Anterior cingulate cortex (tissue), 58 donors: ENCODE measurements at regions not wholly inside any gene's neighbourhood (a gene's known extent, or its start where the extent isn't known, plus 50 kb on each side); places are given as distances from the start of the nearest gene placed in this dataset.
"Not testable (repeated sequence)": the region's sequence is repeated elsewhere in the genome, so short reads cannot be mapped to it uniquely, and the experiment has no call there.

ENCODE experiments used
- DNase-seq, 58 donors: peaks; one replicate each; lab custom pipeline; 2025; lab: John Stamatoyannopoulos, UW

- no peak for DNase-seq
Measured at GRCh38 chr3:110575702-110576101, 495.9 kb upstream of the NECTIN3 start.

DNA sequence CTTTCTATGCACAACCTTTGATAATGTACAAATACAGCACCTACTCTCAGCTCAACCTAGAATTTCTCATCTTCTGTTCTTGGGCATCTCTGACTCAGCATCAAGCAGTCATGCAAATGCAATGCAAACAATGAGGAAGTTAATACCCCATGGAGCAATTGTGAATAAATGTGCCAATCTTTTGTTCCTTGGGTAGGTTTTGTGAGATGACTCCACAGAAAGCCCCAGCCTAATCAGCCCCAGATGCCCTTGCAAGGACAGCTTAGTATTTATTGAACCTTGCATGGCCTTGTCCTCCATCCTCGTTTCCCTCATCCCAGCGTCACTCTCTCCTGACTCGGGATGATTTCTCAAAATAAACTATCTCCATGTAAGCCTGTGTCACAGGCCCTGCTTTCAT is 494.7 kb upstream of the NECTIN3 start:
- DNase-seq, result no peak

GRCh38 chr3:110577854-110578253 is 493.8 kb upstream of the NECTIN3 start:
- no peak for DNase-seq

DNA sequence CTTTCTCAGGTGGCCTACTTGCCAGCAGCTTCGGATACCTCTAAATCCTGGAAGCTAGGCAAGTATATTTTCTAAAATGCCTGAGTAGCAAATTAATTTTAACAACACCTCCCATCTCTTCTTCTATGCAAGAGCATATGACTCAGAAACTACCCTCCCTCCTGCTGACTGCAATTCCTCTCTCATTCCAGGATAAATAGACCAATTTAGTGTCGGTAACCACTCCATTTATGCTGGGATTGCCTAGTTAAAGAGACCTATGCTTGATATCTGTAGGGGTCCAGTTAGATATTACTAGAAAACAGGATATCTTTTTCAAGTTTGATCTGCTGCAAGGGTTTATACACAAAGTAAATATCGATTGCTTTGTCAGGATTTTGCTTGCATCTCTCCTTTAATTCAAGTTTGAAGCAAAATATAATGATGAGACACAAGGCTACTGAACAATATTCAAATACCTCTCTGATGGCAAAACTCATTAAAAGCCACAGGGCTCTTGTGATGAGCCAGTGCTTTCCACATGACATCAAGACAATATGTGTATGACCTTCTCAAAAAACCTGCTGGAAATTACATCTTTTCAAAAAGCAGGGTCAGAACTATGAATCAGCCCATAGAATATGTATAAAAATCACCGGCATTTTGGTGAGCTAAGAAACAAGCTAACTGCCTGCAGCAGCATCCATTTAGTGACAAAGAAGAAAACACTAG is 491.6 kb upstream of the NECTIN3 start:
- DNase-seq, result no peak

- DNase-seq, result no peak
Measured at GRCh38 chr3:110583373-110583935, 488.2 kb upstream of the NECTIN3 start.

- no peak for DNase-seq
Measured at GRCh38 chr3:110588906-110589305, 482.7 kb upstream of the NECTIN3 start.

GRCh38 chr3:110589341-110589740 is 482.3 kb upstream of the NECTIN3 start:
- DNase-seq, result no peak

GRCh38 chr3:110593749-110594148 is 477.9 kb upstream of the NECTIN3 start:
- DNase-seq, result no peak

DNA sequence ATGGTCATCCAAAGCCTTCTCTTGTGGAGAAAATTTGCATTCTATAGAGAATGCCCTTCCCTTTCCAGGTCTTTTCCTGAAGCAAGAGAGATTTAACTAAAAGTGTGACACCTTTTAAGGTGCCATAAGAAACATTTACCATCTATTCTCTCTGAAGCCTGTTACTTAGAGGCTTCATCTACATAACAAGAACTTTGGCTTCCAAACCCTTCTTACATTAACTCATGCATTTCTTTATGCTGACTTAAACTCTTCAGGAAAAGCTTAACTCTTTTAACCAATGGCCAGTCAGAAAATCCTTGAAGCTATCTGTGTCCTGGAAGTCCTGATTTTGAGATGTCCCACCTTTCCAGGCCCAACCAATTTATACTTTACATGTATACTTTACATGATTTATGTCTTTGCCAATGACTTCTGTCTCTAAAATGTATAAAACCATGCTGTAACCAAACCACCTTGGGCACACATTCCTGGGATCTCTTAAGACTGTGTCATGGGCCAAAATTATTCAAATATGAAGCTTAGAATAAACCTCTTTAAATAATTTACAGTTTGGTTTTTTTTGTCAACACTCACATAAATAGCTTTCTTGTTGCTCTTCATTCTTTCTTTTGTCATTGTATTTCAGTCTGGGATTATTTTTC is 472.6 kb upstream of the NECTIN3 start:
- DNase-seq, result no peak

- DNase-seq, result no peak
Measured at GRCh38 chr3:110608566-110608965, 463.1 kb upstream of the NECTIN3 start.

DNA sequence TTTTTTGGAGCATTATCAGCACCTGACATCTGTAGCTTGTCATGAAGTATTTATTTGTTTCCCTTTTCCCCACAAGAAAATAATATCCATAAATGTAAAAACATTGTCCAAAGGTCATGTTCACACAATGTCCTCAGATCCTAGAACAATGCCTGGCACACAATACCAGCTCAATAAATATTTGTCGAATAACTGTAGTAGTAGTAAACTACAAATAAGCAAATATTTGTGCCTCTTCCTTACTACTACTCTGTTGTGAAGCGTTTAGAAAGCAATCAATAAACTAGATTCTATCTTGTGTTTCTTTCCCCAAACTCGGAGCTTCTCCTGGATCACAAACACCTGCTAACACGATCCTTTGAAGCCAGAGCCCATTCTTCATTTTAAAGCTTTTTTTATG is 459.6 kb upstream of the NECTIN3 start:
- DNase-seq, result no peak

DNA sequence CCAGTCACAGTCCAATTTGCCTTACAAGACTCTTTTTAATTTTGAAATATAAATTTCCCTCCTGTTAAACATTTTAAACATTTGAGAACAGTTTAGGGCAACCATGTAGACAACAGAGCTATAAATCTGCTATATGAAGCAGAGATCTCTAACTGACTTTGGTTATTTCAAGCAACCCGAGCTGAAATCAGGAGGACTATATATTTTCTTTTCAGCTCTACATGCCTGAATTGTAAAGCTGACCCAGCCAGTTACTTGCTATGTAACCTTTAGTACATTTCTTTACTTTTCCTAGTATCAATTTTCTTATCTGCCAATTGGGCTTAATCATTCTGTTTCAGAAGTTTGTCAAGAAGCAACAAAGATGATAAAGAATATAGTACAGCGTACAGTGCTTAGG is 457.4 kb upstream of the NECTIN3 start:
- DNase-seq, result no peak

DNA sequence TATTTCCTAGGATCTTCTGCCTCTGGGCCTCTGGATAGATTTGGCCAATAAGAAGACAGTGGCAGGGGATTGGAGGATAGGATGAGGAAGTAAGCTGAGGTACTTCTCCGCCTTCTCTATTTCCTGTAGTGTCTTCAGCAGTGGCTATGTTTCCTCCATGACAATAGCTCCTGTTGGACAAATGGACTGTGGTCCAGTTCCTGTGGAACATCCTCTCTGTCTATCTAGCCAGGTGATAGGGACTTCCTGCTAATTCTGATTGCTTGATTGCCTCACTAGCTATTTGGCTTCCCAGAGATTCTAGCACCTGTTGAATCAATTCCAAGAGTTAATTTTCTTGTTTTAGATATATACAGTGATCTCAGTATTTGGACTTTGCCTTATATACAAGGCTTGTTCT is 456.2 kb upstream of the NECTIN3 start:
- DNase-seq, result no peak

DNA sequence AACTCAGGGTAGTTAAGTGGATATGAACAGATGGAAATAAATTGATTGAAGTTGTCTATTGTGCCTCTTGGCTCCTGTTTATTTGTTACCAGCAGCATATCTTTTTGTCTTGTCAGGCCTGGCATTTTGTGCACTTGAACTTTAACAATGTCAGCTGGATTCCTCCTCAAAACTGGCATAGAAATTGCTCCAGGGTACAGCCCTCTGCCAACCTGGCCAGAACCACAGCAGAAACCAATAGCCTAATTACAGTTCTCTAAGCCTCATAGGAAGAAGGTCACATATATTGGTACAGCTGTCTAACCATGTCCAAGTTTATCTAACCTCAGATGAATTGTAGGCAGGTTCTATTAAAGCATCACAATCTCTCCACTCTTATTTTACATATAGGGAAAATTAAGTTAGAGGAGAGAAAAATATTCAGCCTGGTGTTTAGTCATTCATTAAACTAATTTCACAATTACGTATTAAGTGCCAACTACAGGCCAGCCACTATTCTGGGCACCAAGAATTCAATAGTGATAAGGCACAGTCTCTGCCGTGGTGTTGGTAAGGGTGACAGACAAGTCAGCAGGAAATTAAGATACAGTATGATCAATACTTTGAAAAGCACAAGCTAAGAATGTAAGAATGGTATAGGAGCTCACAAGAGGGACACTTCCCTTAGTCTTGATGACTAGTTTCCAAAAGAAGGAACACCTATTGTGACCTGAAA is 452.9 kb upstream of the NECTIN3 start:
- no peak for DNase-seq

GRCh38 chr3:110620118-110620517 is 451.5 kb upstream of the NECTIN3 start:
- no peak for DNase-seq

GRCh38 chr3:110623571-110623970 is 448.0 kb upstream of the NECTIN3 start:
- DNase-seq, result no peak

GRCh38 chr3:110624576-110624975 is 447.0 kb upstream of the NECTIN3 start:
- DNase-seq, result no peak

GRCh38 chr3:110625201-110625747 is 446.3 kb upstream of the NECTIN3 start:
- DNase-seq, result no peak

DNA sequence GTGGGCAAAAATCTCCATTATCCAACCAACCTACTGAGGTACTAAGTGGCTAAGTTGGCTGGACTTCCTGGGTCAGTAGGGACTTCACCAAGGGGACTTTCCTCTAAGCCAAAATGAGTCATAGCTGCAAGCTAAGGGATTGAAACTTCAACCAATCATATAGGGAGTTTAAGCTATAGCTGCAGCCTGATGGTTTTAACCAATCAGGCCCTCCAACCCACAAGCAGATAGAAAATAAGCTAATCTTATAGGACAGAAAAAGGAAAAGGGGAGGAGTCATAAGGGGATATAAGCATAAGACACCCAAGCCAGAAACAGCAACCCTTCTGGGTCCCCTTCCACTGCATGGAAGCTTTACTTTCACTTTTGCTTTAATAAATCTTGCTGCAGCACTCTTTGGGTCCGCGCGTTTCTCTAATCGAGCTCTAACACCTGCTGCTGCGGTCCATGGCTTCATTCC is 444.9 kb upstream of the NECTIN3 start:
- DNase-seq, result not testable (repeated sequence)

DNA sequence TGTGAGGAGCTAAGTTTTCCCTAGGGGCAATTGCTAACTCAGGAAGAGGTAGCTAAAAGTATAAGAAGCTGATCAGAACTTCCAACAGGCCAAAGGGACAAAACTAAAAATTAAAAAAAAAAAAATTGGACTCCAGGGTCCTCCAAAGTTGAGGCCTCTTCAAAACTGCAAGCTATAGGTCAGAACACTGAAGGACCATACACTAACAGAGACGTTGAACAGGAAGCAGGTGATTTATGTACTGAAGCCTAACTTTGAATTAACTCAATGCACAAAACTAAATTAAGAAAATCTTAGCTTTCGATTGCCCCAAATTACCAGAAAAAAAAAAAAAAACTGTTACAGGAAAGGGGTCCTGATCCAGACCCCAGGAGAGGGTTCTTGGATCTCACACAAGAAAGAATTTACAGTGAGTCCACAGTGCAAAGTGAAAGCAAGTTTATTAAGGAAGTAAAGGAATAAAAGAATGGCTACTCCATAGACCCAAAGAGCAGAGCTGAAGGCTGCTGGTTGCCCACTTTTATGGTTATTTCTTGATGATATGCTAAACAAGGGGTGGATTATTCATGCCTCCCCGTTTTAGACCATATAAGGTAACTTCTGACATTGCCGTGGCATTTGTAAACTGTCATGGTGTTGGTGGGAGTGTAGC is 442.8 kb upstream of the NECTIN3 start:
- no peak for DNase-seq

- DNase-seq, result no peak
Measured at GRCh38 chr3:110629917-110630316, 441.7 kb upstream of the NECTIN3 start.
